C4-2B (cell line): ENCODE measurements at regions not wholly inside any gene's neighbourhood (a gene's known extent, or its start where the extent isn't known, plus 50 kb on each side); places are given as distances from the start of the nearest gene placed in this dataset.

Source experiments
- CTCF ChIP-seq: fragments of 450-650 bp; conservative IDR thresholded peaks from 2 replicates; pipeline ENCODE4 v1.5.1; 2017; ENCODE audit warnings: mild to moderate bottlenecking
- ZFX ChIP-seq: fragments of 450-650 bp; IDR thresholded peaks from 2 replicates; pipeline ENCODE4 v1.6.1; 2017

GRCh38 chr12:93101367-93101766 is 172.3 kb upstream of the EEA1 start:
- TF ChIP-seq CTCF, result no peak
- no peak for TF ChIP-seq ZFX
